Neural cell (in vitro differentiated cells): ENCODE measurements at regions not wholly inside any gene's neighbourhood (a gene's known extent, or its start where the extent isn't known, plus 50 kb on each side); places are given as distances from the start of the nearest gene placed in this dataset.
"Not testable (repeated sequence)": the region's sequence is repeated elsewhere in the genome, so short reads cannot be mapped to it uniquely, and the experiment has no call there.

Experiments used
- H2AFZ ChIP-seq: fragments of 200-600, 300-800 bp; sonication (generic), shearing (Covaris generic); 2 replicates; pipeline ENCODE4 v1.6.0; 2014; ENCODE audit warnings: low read depth, mild to moderate bottlenecking, antibody characterized with exemption, low read length, moderate library complexity
- H3F3A ChIP-seq: fragments of 200-600 bp; shearing (Covaris generic); 2 replicates; pipeline ENCODE4 v1.6.1; 2016; ENCODE audit warnings: mild to moderate bottlenecking, moderate library complexity, mixed read lengths, antibody characterized with exemption, low read length; ENCODE audit not compliant: insufficient read depth, poor library complexity, severe bottlenecking
- H3K27ac ChIP-seq: fragments of 200-600, 300-800 bp; sonication (generic), shearing (Covaris generic); 2 replicates; pipeline ENCODE4 v1.5.1; 2014; ENCODE audit warnings: mild to moderate bottlenecking, low read length, moderate library complexity
- H3K27me3 ChIP-seq: fragments of 300-800, 200-600 bp; sonication (generic), shearing (Covaris generic); 2 replicates; pipeline ENCODE4 v1.6.0; 2014; ENCODE audit warnings: mild to moderate bottlenecking, low read depth, low read length, moderate library complexity; ENCODE audit not compliant: insufficient read depth
- H3K36me3 ChIP-seq: fragments of 300-800, 200-600 bp; sonication (generic), shearing (Covaris generic); 2 replicates; pipeline ENCODE4 v1.5.1; 2014; ENCODE audit warnings: mild to moderate bottlenecking, antibody characterized with exemption, low read length, moderate library complexity; ENCODE audit not compliant: insufficient read depth
- H3K4me2 ChIP-seq: fragments of 300-800, 200-600 bp; sonication (generic), shearing (Covaris generic); 2 replicates; pipeline ENCODE4 v1.6.0; 2014; ENCODE audit warnings: mild to moderate bottlenecking, low read length
- H3K4me3 ChIP-seq: fragments of 300-800, 200-600 bp; sonication (generic), shearing (Covaris generic); 2 replicates; pipeline ENCODE4 v1.5.1; 2014; ENCODE audit warnings: mild to moderate bottlenecking, low read length, moderate library complexity
- H3K79me2 ChIP-seq: fragments of 200-600 bp; shearing (Covaris generic); replicated peaks from 2 replicates; pipeline ENCODE4 v1.6.0; 2014; ENCODE audit warnings: mild to moderate bottlenecking, low read length, moderate library complexity; ENCODE audit not compliant: insufficient read depth
- H3K9ac ChIP-seq: fragments of 300-800, 200-600 bp; sonication (generic), shearing (Covaris generic); 2 replicates; pipeline ENCODE4 v1.6.1; 2016; ENCODE audit warnings: mild to moderate bottlenecking, low read length, mixed read lengths
- H3K9me2 ChIP-seq: fragments of 200-600 bp; shearing (Covaris generic); 2 replicates; pipeline ENCODE4 v1.6.1; 2016; ENCODE audit warnings: mild to moderate bottlenecking, low read length, mixed read lengths; ENCODE audit not compliant: insufficient read depth
- H3K9me3 ChIP-seq: fragments of 200-600, 300-800 bp; sonication (generic), shearing (Covaris generic); 2 replicates; pipeline ENCODE4 v1.6.1; 2016; ENCODE audit warnings: mild to moderate bottlenecking, mixed run types, low read length, moderate library complexity, mixed read lengths
- H4K20me1 ChIP-seq: fragments of 200-600 bp; shearing (Covaris generic); 2 replicates; pipeline ENCODE4 v1.6.1; 2016; ENCODE audit warnings: mild to moderate bottlenecking, mixed run types; ENCODE audit not compliant: insufficient read depth
- EP300 ChIP-seq: fragments of 450-650 bp; conservative IDR thresholded peaks from 2 replicates; pipeline ENCODE4 v1.6.1; 2014; ENCODE audit warnings: antibody characterized with exemption, mild to moderate bottlenecking, moderate library complexity; ENCODE audit not compliant: poor library complexity, severe bottlenecking
- EZH2 ChIP-seq: fragments of 200-600, 300-800 bp; shearing (Covaris generic), sonication (generic); IDR thresholded peaks from 2 replicates; pipeline ENCODE4 v1.6.1; 2014; ENCODE audit warnings: antibody characterized with exemption, low read length, borderline replicate concordance, mild to moderate bottlenecking; ENCODE audit not compliant: insufficient read depth, poor library complexity, severe bottlenecking
- MXI1 ChIP-seq: fragments of 450-650 bp; conservative IDR thresholded peaks from 2 replicates; pipeline ENCODE4 v1.6.1; 2014; ENCODE audit warnings: antibody characterized with exemption, mild to moderate bottlenecking; ENCODE audit not compliant: poor library complexity, severe bottlenecking
- POLR2AphosphoS5 ChIP-seq: IDR thresholded peaks from 2 replicates; pipeline ENCODE4 v1.6.1; 2012
- RAD21 ChIP-seq: fragments of 450-650 bp; conservative IDR thresholded peaks from 2 replicates; pipeline ENCODE4 v1.6.1; 2014; ENCODE audit warnings: antibody characterized with exemption, mild to moderate bottlenecking, moderate library complexity
- SMC3 ChIP-seq: fragments of 450-650 bp; conservative IDR thresholded peaks from 2 replicates; pipeline ENCODE4 v1.6.1; 2014; ENCODE audit warnings: antibody characterized with exemption, mild to moderate bottlenecking, moderate library complexity; ENCODE audit not compliant: poor library complexity
- TAF1 ChIP-seq: IDR thresholded peaks from 2 replicates; pipeline ENCODE4 v1.6.1; 2012; ENCODE audit warnings: low read depth
- TF ChIP-seq, protein P1 (sequence below): IDR thresholded peaks from 2 replicates; pipeline ENCODE4 v1.6.1; 2012; ENCODE audit warnings: borderline replicate concordance
- TF ChIP-seq, protein P2 (sequence below): fragments of 450-650 bp; IDR thresholded peaks from 2 replicates; pipeline ENCODE4 v1.5.1; 2014; ENCODE audit warnings: antibody characterized with exemption, mild to moderate bottlenecking, moderate library complexity; ENCODE audit not compliant: poor library complexity, severe bottlenecking

DNA sequence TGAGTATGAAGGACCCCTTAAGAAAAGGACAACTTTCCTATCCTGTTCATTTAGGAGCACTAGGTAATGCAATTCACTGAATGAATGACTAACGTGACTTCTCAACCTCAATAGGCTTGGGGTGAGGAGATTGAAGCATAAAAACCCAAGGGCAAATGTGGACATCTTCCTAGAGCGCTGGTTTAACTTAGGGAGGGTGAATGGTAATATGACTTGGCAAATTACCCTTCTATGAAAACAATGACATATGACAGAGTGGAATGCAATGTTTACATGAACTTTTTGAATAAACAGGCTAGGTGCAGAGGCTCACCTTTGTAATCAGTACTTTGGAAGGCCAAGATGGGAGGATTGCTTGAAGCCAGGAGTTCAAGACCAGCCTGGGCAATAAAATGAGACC, 83.9 kb upstream of the ANK3 start:
- Histone ChIP-seq H4K20me1 (no peaks in the 10 kb centered on the region), H3K9me3 (no peaks in the 10 kb centered on the region), H3K27ac (no peak overlapping the region), H2AFZ (no peak overlapping the region), H3K4me3 (no peak overlapping the region), H3K9me2 (no peaks in the 10 kb centered on the region), H3K79me2 (peaks cover 11% of the 10 kb centered on the region), H3F3A (no peaks in the 10 kb centered on the region), H3K36me3 (no peaks in the 10 kb centered on the region), H3K4me2 (no peak overlapping the region), H3K9ac (no peak overlapping the region), H3K27me3 (no peaks in the 10 kb centered on the region)
- TF ChIP-seq EP300 (no peak), SMC3 (no peak), RAD21 (no peak), POLR2AphosphoS5 (no peak), TAF1 (no peak), EZH2 (no peak), MXI1 (no peak)
- TF ChIP-seq, protein P1, sequence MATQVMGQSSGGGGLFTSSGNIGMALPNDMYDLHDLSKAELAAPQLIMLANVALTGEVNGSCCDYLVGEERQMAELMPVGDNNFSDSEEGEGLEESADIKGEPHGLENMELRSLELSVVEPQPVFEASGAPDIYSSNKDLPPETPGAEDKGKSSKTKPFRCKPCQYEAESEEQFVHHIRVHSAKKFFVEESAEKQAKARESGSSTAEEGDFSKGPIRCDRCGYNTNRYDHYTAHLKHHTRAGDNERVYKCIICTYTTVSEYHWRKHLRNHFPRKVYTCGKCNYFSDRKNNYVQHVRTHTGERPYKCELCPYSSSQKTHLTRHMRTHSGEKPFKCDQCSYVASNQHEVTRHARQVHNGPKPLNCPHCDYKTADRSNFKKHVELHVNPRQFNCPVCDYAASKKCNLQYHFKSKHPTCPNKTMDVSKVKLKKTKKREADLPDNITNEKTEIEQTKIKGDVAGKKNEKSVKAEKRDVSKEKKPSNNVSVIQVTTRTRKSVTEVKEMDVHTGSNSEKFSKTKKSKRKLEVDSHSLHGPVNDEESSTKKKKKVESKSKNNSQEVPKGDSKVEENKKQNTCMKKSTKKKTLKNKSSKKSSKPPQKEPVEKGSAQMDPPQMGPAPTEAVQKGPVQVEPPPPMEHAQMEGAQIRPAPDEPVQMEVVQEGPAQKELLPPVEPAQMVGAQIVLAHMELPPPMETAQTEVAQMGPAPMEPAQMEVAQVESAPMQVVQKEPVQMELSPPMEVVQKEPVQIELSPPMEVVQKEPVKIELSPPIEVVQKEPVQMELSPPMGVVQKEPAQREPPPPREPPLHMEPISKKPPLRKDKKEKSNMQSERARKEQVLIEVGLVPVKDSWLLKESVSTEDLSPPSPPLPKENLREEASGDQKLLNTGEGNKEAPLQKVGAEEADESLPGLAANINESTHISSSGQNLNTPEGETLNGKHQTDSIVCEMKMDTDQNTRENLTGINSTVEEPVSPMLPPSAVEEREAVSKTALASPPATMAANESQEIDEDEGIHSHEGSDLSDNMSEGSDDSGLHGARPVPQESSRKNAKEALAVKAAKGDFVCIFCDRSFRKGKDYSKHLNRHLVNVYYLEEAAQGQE, result no peak
- TF ChIP-seq, protein P2, sequence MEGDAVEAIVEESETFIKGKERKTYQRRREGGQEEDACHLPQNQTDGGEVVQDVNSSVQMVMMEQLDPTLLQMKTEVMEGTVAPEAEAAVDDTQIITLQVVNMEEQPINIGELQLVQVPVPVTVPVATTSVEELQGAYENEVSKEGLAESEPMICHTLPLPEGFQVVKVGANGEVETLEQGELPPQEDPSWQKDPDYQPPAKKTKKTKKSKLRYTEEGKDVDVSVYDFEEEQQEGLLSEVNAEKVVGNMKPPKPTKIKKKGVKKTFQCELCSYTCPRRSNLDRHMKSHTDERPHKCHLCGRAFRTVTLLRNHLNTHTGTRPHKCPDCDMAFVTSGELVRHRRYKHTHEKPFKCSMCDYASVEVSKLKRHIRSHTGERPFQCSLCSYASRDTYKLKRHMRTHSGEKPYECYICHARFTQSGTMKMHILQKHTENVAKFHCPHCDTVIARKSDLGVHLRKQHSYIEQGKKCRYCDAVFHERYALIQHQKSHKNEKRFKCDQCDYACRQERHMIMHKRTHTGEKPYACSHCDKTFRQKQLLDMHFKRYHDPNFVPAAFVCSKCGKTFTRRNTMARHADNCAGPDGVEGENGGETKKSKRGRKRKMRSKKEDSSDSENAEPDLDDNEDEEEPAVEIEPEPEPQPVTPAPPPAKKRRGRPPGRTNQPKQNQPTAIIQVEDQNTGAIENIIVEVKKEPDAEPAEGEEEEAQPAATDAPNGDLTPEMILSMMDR, result no peak

DNA sequence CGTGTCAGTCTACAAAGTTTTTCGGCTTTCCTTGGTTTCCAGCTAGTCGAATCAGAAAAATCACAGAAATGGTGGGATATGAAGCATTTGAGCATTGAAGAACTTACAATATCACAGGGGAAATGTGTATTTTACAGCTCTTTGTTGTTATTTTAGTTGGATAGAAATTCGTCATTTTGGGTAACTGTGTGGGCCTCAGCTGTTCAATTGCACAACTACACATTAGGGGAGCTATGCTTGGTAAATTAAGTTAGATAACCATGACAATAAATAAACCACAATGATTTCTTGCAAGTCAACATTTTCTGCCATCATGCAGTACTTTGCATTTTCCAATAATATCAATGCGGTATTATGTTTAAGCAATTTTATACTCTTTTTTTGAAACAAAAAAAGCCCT, 80.4 kb upstream of the ANK3 start:
- H3K79me2 ChIP-seq, result peaks cover 5% of the 10 kb centered on the region
- peak overlapping the region; percentile 16 for H3K4me3 ChIP-seq
- no peak for TF ChIP-seq SMC3
- TF ChIP-seq POLR2AphosphoS5, result no peak
- TF ChIP-seq, protein P1, result no peak
- no peak for TF ChIP-seq RAD21
- TF ChIP-seq, protein P2, result no peak
- no peak for TF ChIP-seq EZH2
- TF ChIP-seq TAF1, result no peak
- TF ChIP-seq MXI1, result no peak
- TF ChIP-seq EP300, result no peak
- H3F3A ChIP-seq, result no peaks in the 10 kb centered on the region
- no peaks in the 10 kb centered on the region for H3K9me3 ChIP-seq
- H3K27ac ChIP-seq, result no peak overlapping the region
- H3K9me2 ChIP-seq, result no peaks in the 10 kb centered on the region
- H4K20me1 ChIP-seq, result no peaks in the 10 kb centered on the region
- no peaks in the 10 kb centered on the region for H3K27me3 ChIP-seq
- no peak overlapping the region for H3K9ac ChIP-seq
- H3K36me3 ChIP-seq, result no peaks in the 10 kb centered on the region
- H2AFZ ChIP-seq, result no peak overlapping the region
- H3K4me2 ChIP-seq, result no peak overlapping the region

DNA sequence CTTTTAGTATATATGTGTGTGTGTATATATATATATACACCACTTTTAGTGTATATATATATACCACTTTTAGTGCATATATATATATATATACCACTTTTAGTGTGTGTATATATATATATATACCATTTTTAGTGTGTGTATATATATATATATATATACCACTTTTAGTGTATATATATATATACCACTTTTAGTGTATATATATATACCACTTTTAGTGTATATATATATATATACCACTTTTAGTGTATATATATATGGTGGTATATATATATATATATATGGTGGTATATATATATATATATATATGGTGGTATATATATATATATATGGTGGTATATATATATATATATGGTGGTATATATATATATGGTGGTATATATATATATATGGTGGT, 79.5 kb upstream of the ANK3 start:
- not testable (repeated sequence) for H3K9me2 ChIP-seq, H3K4me3 ChIP-seq, H3K36me3 ChIP-seq, H3K79me2 ChIP-seq, H3K4me2 ChIP-seq, H3K9ac ChIP-seq, H2AFZ ChIP-seq, H3K9me3 ChIP-seq, H3K27ac ChIP-seq, H4K20me1 ChIP-seq, H3K27me3 ChIP-seq, H3F3A ChIP-seq
